K562 (cell line): ENCODE measurements at regions not wholly inside any gene's neighbourhood (a gene's known extent, or its start where the extent isn't known, plus 50 kb on each side); places are given as distances from the start of the nearest gene placed in this dataset.

Source experiments
- ATAC-seq: fragments of 200-7000 bp; cut with Tn5 transposase; 3 replicates; pipeline ENCODE4 v1.9.1; 2020; ENCODE audit warnings: moderate library complexity
- BruUV-seq: library from RNA; stranded (reverse); fragments of 400-500 nt; replicated peaks from 2 replicates; lab custom pipeline; 2021; lab: Mats Ljungman, UMichigan
- CTCF ChIA-PET: fragments of 300-600 bp; formaldehyde crosslinking; extraction: SDS; loops from one replicate; lab custom pipeline; 2021; ENCODE audit warnings: low intra/inter-chr PET ratio; lab: Yijun Ruan, JAX
- POLR2A ChIA-PET: fragments of 300-600, 350-650 bp; sonication (Branson Sonifier 250); formaldehyde crosslinking; extraction: SDS; loops from one replicate; lab custom pipeline; 2021; ENCODE audit warnings: antibody characterized with exemption, inconsistent platforms; lab: Yijun Ruan, JAX
- DNase-seq, 4 experiments: peaks; one replicate each; pipeline versions ENCODE4 v3.0.0 to v3.0.0-alpha.2; 2011 to 2018; ENCODE audit warnings: low spot score in 3 of 4, mixed read lengths in 3 of 4; ENCODE audit errors: extremely low read depth in 1 of 4
- FAIRE-seq: peaks from 2 replicates; lab custom pipeline; 2011; peaks lifted over from hg19 to GRCh38; lab: Jason Lieb, UNC
- H2AFZ ChIP-seq: 2 replicates; pipeline ENCODE4 v1.6.0; 2011; ENCODE audit warnings: low read depth, low read length, control low read depth, inconsistent platforms
- H3K27ac ChIP-seq: fragments of 200-600 bp; 3 replicates; pipeline ENCODE4 v1.8.0; 2011; ENCODE audit warnings: low read depth, mild to moderate bottlenecking, control low read depth, inconsistent platforms, low read length, moderate library complexity, mixed read lengths; ENCODE audit errors: extremely low read depth
- H3K27me3 ChIP-seq, 2 experiments: fragments of 300-600 bp in 1 of 2; 2 replicates in 1 of 2; 3 replicates in 1 of 2; pipeline versions ENCODE4 v1.6.0 to v1.8.0; 2011; ENCODE audit warnings: inconsistent platforms in 2 of 2, low read length in 2 of 2, mild to moderate bottlenecking in 1 of 2, mixed read lengths in 1 of 2, moderate library complexity in 1 of 2; ENCODE audit not compliant: control insufficient read depth in 2 of 2, insufficient read depth in 2 of 2
- H3K36me3 ChIP-seq: fragments of 300-600 bp; 3 replicates; pipeline ENCODE4 v1.8.0; 2011; ENCODE audit warnings: mild to moderate bottlenecking, low read length, inconsistent platforms; ENCODE audit not compliant: control insufficient read depth, insufficient read depth
- H3K4me1 ChIP-seq, 2 experiments: fragments of 200-600 bp in 1 of 2; replicated peaks in 1 of 2; 2 replicates in 1 of 2; 3 replicates in 1 of 2; pipeline versions ENCODE4 v1.5.1 to v1.8.0; 2011; ENCODE audit warnings: inconsistent platforms in 2 of 2, low read length in 2 of 2, mild to moderate bottlenecking in 1 of 2, mixed read lengths in 1 of 2, moderate library complexity in 1 of 2; ENCODE audit not compliant: control insufficient read depth in 2 of 2, insufficient read depth in 2 of 2
- H3K4me2 ChIP-seq: 2 replicates; pipeline ENCODE4 v1.6.1; 2011; ENCODE audit warnings: low read length, control low read depth, inconsistent platforms, mixed read lengths; ENCODE audit not compliant: insufficient read depth
- H3K4me3 ChIP-seq: fragments of 200-600 bp; sonication (generic), shearing (Covaris generic); 2 replicates; pipeline ENCODE4 v1.5.1; 2016; ENCODE audit warnings: control low read depth, inconsistent platforms
- H3K79me2 ChIP-seq: fragments of 200-600 bp; 3 replicates; pipeline ENCODE4 v1.8.0; 2011; ENCODE audit warnings: low read length, inconsistent platforms; ENCODE audit not compliant: control insufficient read depth, insufficient read depth
- H3K9ac ChIP-seq, 2 experiments: 2 replicates each; pipeline versions ENCODE4 v1.6.0 to v1.6.1; 2011; ENCODE audit warnings: low read depth in 2 of 2, low read length in 2 of 2, control low read depth in 1 of 2, inconsistent platforms in 1 of 2, mild to moderate bottlenecking in 1 of 2, mixed read lengths in 1 of 2; ENCODE audit not compliant: insufficient read depth in 1 of 2
- H3K9me1 ChIP-seq: one replicate; pipeline ENCODE4 v1.6.0; 2011; ENCODE audit warnings: inconsistent platforms, mild to moderate bottlenecking, low read length, moderate library complexity; ENCODE audit not compliant: control insufficient read depth, insufficient read depth
- H3K9me3 ChIP-seq: replicated peaks from 2 replicates; pipeline ENCODE4 v1.5.1; 2011; ENCODE audit warnings: low read depth, low read length, inconsistent platforms; ENCODE audit not compliant: control insufficient read depth, insufficient read depth
- H4K20me1 ChIP-seq: replicated peaks from 2 replicates; pipeline ENCODE4 v1.6.1; 2011; ENCODE audit warnings: low read length, inconsistent platforms, mixed read lengths; ENCODE audit not compliant: control insufficient read depth, insufficient read depth
- C11orf30 ChIP-seq: fragments of 450-650 bp; IDR thresholded peaks from 2 replicates; pipeline ENCODE4 v1.6.1; 2016; ENCODE audit warnings: low read depth, mild to moderate bottlenecking
- CBX1 ChIP-seq: sonication (generic); IDR thresholded peaks from 2 replicates; pipeline ENCODE4 v1.6.1; 2016; ENCODE audit warnings: antibody characterized with exemption, low read depth, mild to moderate bottlenecking
- CBX5 ChIP-seq: IDR thresholded peaks from 2 replicates; pipeline ENCODE4 v1.6.1; 2014; ENCODE audit warnings: low read depth, borderline replicate concordance
- ELF2 ChIP-seq: fragments of 250-450 bp; sonication (Bioruptor Pico); IDR thresholded peaks from 2 replicates; pipeline ENCODE4 v1.5.0; 2021; ENCODE audit warnings: mild to moderate bottlenecking
- HDAC2 ChIP-seq: fragments of 450-650 bp; IDR thresholded peaks from 2 replicates; pipeline ENCODE4 v1.6.1; 2016; ENCODE audit warnings: mild to moderate bottlenecking
- HNRNPLL ChIP-seq: fragments of 200-400 bp; formaldehyde crosslinking; IDR thresholded peaks from 2 replicates; pipeline ENCODE4 v1.6.1; 2017; ENCODE audit warnings: low read length, low read depth, mild to moderate bottlenecking; ENCODE audit not compliant: poor library complexity, severe bottlenecking
- IRF2 ChIP-seq: sonication (generic); formaldehyde crosslinking; IDR thresholded peaks from 2 replicates; pipeline ENCODE4 v1.8.1; 2022; ENCODE audit warnings: mild to moderate bottlenecking, missing genetic modification reagents
- PCBP1 ChIP-seq: fragments of 200-400 bp; formaldehyde crosslinking; IDR thresholded peaks from 2 replicates; pipeline ENCODE4 v1.6.1; 2018; ENCODE audit warnings: mild to moderate bottlenecking, low read depth, low read length; ENCODE audit not compliant: poor library complexity, severe bottlenecking
- RBM14 ChIP-seq: fragments of 200-400 bp; formaldehyde crosslinking; IDR thresholded peaks from 2 replicates; pipeline ENCODE4 v1.6.1; 2018; ENCODE audit warnings: low read depth, mild to moderate bottlenecking, low read length, moderate library complexity, borderline replicate concordance; ENCODE audit not compliant: insufficient read depth
- SPI1 ChIP-seq: IDR thresholded peaks from 2 replicates; pipeline ENCODE4 v1.6.1; 2011; ENCODE audit warnings: low read depth, low read length, control low read depth, borderline replicate concordance
- TOE1 ChIP-seq, 2 experiments: fragments of 450-650 bp in 1 of 2; sonication (generic) in 1 of 2; formaldehyde crosslinking in 1 of 2; IDR thresholded peaks; 2 replicates each; pipeline versions ENCODE4 v1.7.1 to v1.8.0; 2016 to 2022; ENCODE audit warnings: borderline replicate concordance in 2 of 2, mild to moderate bottlenecking in 2 of 2, antibody characterized with exemption in 1 of 2, inconsistent platforms in 1 of 2, low read depth in 1 of 2, missing genetic modification reagents in 1 of 2, moderate library complexity in 1 of 2
- WGBS: fragments of 100-300 bp; shearing (Covaris generic); methylation state at CpG from one replicate; pipeline ENCODE4 v1.1.6; 2016; ENCODE audit warnings: low coverage, mixed read lengths; ENCODE audit not compliant: insufficient coverage; ENCODE audit errors: missing lambda C conversion rate; 5-methylcytosine and 5-hydroxymethylcytosine counted together
- in situ Hi-C: fragments of 300-500 bp; cut with MboI; formaldehyde crosslinking; loops from 4 replicates; pipeline ENCODE4 v1.15.0; 2018; ENCODE audit warnings: inconsistent platforms, mixed read lengths
- intact Hi-C: fragments of 100-400 bp; cut with micrococcal nuclease; formaldehyde crosslinking; loops from 2 replicates; pipeline ENCODE4 v1.14.2; 2022
- TF ChIP-seq, protein P1 (sequence below), 2 experiments: fragments of 450-650 bp in 1 of 2; IDR thresholded peaks; 2 replicates each; pipeline ENCODE4 v1.6.1; 2011 to 2017; ENCODE audit warnings: low read depth in 2 of 2, antibody characterized with exemption in 1 of 2, borderline replicate concordance in 1 of 2, low read length in 1 of 2, mild to moderate bottlenecking in 1 of 2, mixed read lengths in 1 of 2; ENCODE audit not compliant: control insufficient read depth in 1 of 2
- TF ChIP-seq, protein P2 (sequence below): fragments of 200-400 bp; formaldehyde crosslinking; IDR thresholded peaks from 2 replicates; pipeline ENCODE4 v1.6.1; 2017; ENCODE audit warnings: mild to moderate bottlenecking, low read depth, low read length, moderate library complexity

DNA sequence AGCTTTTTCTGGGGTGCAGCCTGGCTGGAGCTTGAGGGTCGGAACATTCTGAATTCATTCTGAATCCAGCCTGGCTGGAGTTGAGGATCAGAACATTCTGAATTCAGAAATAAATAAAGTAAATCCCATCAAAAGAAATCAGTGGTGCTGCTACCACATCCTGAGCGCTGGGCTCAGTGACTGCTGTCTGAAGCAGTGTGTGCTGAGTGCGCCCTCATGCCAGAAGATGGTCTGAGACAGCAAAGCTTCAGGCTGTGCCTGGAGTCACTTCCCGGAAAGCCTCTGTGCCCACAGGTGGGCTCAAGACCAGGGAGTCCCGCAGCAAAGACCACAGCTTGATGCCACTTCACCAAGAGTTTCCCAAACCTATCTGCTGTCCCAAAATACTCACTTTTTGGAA lies 187.9 kb downstream of the VAPA start:
- Histone ChIP-seq H3K9ac (no peak overlapping the region), H2AFZ (no peak overlapping the region), H4K20me1 (no peaks in the 10 kb centered on the region), H3K4me1 (no peaks in the 10 kb centered on the region), H3K4me2 (no peak overlapping the region), H3K4me3 (no peak overlapping the region), H3K79me2 (no peaks in the 10 kb centered on the region), H3K27ac (no peak overlapping the region), H3K27me3 (peaks cover 10 to 27% of the 10 kb centered on the region in 2 experiments; a peak in 3 of 5 replicates), H3K9me1 (no peaks in the 10 kb centered on the region), H3K36me3 (no peaks in the 10 kb centered on the region), H3K9me3 (no peaks in the 10 kb centered on the region)
- no TSS peak for BruUV-seq
- ATAC-seq (no peak), FAIRE-seq (no peak), DNase-seq (no peak)
- under 1% methylated on average over 5 of the region's 5 CpGs for WGBS
- intact Hi-C loops, result no loop called here
- in situ Hi-C loops, result no loop called here
- ChIA-PET POLR2A (interaction anchor here (0.7 kb wide), 1 partner anchor 21 kb away, joined by 3 read pairs; no protein-coding TSS in a partner anchor), CTCF (no interaction called here)
- TF ChIP-seq, protein P1, sequence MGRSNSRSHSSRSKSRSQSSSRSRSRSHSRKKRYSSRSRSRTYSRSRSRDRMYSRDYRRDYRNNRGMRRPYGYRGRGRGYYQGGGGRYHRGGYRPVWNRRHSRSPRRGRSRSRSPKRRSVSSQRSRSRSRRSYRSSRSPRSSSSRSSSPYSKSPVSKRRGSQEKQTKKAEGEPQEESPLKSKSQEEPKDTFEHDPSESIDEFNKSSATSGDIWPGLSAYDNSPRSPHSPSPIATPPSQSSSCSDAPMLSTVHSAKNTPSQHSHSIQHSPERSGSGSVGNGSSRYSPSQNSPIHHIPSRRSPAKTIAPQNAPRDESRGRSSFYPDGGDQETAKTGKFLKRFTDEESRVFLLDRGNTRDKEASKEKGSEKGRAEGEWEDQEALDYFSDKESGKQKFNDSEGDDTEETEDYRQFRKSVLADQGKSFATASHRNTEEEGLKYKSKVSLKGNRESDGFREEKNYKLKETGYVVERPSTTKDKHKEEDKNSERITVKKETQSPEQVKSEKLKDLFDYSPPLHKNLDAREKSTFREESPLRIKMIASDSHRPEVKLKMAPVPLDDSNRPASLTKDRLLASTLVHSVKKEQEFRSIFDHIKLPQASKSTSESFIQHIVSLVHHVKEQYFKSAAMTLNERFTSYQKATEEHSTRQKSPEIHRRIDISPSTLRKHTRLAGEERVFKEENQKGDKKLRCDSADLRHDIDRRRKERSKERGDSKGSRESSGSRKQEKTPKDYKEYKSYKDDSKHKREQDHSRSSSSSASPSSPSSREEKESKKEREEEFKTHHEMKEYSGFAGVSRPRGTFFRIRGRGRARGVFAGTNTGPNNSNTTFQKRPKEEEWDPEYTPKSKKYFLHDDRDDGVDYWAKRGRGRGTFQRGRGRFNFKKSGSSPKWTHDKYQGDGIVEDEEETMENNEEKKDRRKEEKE (IDR thresholded peaks at IDR 0.05; ENCODE audit: borderline replicate concordance in 1 of 2, control insufficient read depth in 1 of 2, low read depth in 2 of 2, low read length in 1 of 2), result no peak
- TF ChIP-seq HDAC2, result no peak
- no peak for TF ChIP-seq C11orf30
- no peak for TF ChIP-seq RBM14
- TF ChIP-seq, protein P2, sequence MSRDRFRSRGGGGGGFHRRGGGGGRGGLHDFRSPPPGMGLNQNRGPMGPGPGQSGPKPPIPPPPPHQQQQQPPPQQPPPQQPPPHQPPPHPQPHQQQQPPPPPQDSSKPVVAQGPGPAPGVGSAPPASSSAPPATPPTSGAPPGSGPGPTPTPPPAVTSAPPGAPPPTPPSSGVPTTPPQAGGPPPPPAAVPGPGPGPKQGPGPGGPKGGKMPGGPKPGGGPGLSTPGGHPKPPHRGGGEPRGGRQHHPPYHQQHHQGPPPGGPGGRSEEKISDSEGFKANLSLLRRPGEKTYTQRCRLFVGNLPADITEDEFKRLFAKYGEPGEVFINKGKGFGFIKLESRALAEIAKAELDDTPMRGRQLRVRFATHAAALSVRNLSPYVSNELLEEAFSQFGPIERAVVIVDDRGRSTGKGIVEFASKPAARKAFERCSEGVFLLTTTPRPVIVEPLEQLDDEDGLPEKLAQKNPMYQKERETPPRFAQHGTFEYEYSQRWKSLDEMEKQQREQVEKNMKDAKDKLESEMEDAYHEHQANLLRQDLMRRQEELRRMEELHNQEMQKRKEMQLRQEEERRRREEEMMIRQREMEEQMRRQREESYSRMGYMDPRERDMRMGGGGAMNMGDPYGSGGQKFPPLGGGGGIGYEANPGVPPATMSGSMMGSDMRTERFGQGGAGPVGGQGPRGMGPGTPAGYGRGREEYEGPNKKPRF, result no peak
- no peak for TF ChIP-seq PCBP1
- no peak for TF ChIP-seq CBX1
- no peak for TF ChIP-seq ELF2 (CRISPR knock-in tag)
- no peak for TF ChIP-seq CBX5
- TF ChIP-seq SPI1, result no peak
- TF ChIP-seq IRF2 (CRISPR knock-in tag), result no peak
- no peak for TF ChIP-seq TOE1 (IDR thresholded peaks at IDR 0.05; ENCODE audit: borderline replicate concordance)
- TF ChIP-seq TOE1 (CRISPR knock-in tag; IDR thresholded peaks at IDR 0.05; ENCODE audit: borderline replicate concordance, low read depth), result no peak
- no peak for TF ChIP-seq HNRNPLL
